ENCODE measurements at regions not wholly inside any gene's neighbourhood (a gene's known extent, or its start where the extent isn't known, plus 50 kb on each side); places are given as distances from the start of the nearest gene placed in this dataset.

GRCh38 chr10:94198324-94198723 lies 164.4 kb downstream of the NOC3L start:
- TF ChIP-seq CTCF (IDR thresholded peaks at IDR 0.05; ENCODE audit: insufficient read depth, low read length, poor library complexity, severe bottlenecking) = no peak
- Histone ChIP-seq H3K27me3 (replicated peaks; ENCODE audit: control insufficient read depth, insufficient read depth, low read length) (no peaks in the 10 kb centered on the region), H3K4me3 (replicated peaks; ENCODE audit: low read depth, low read length) (no peak overlapping the region), H3K36me3 (ENCODE audit: control insufficient read depth, insufficient read depth, low read length) (no peaks in the 10 kb centered on the region)
- no peak for DNase-seq (ENCODE audit: extremely low read depth, insufficient read length)

GRCh38 chr10:94199565-94199964 lies 163.2 kb downstream of the NOC3L start:
- H3K4me3 ChIP-seq (replicated peaks; ENCODE audit: low read depth, low read length) = no peak overlapping the region
- no peaks in the 10 kb centered on the region for H3K36me3 ChIP-seq (ENCODE audit: control insufficient read depth, insufficient read depth, low read length)
- no peak for TF ChIP-seq CTCF (IDR thresholded peaks at IDR 0.05; ENCODE audit: insufficient read depth, low read length, poor library complexity, severe bottlenecking)
- no peak for DNase-seq (ENCODE audit: extremely low read depth, insufficient read length)
- H3K27me3 ChIP-seq (replicated peaks; ENCODE audit: control insufficient read depth, insufficient read depth, low read length) = no peaks in the 10 kb centered on the region

- TF ChIP-seq CTCF (IDR thresholded peaks at IDR 0.05; ENCODE audit: insufficient read depth, low read length, poor library complexity, severe bottlenecking) = no peak
- no peak overlapping the region for H3K4me3 ChIP-seq (replicated peaks; ENCODE audit: low read depth, low read length)
- no peak for DNase-seq (ENCODE audit: extremely low read depth, insufficient read length)
- no peaks in the 10 kb centered on the region for H3K27me3 ChIP-seq (replicated peaks; ENCODE audit: control insufficient read depth, insufficient read depth, low read length)
- H3K36me3 ChIP-seq (ENCODE audit: control insufficient read depth, insufficient read depth, low read length) = no peaks in the 10 kb centered on the region
These were observed 162.4 kb downstream of the NOC3L start for GRCh38 chr10:94200146-94200837.

- TF ChIP-seq CTCF (IDR thresholded peaks at IDR 0.05; ENCODE audit: insufficient read depth, low read length, poor library complexity, severe bottlenecking) = no peak
- Histone ChIP-seq H3K36me3 (ENCODE audit: control insufficient read depth, insufficient read depth, low read length) (no peaks in the 10 kb centered on the region), H3K4me3 (replicated peaks; ENCODE audit: low read depth, low read length) (no peak overlapping the region), H3K27me3 (replicated peaks; ENCODE audit: control insufficient read depth, insufficient read depth, low read length) (no peaks in the 10 kb centered on the region)
- no peak for DNase-seq (ENCODE audit: extremely low read depth, insufficient read length)
These were observed 157.3 kb downstream of the NOC3L start for GRCh38 chr10:94205396-94205831.

GRCh38 chr10:94206176-94206575 lies 156.6 kb downstream of the NOC3L start:
- H3K4me3 ChIP-seq (replicated peaks; ENCODE audit: low read depth, low read length) = no peak overlapping the region
- H3K27me3 ChIP-seq (replicated peaks; ENCODE audit: control insufficient read depth, insufficient read depth, low read length) = no peaks in the 10 kb centered on the region
- no peak for TF ChIP-seq CTCF (IDR thresholded peaks at IDR 0.05; ENCODE audit: insufficient read depth, low read length, poor library complexity, severe bottlenecking)
- H3K36me3 ChIP-seq (ENCODE audit: control insufficient read depth, insufficient read depth, low read length) = no peaks in the 10 kb centered on the region
- no peak for DNase-seq (ENCODE audit: extremely low read depth, insufficient read length)

GRCh38 chr10:94208315-94208714 lies 154.4 kb downstream of the NOC3L start:
- no peak for TF ChIP-seq CTCF (IDR thresholded peaks at IDR 0.05; ENCODE audit: insufficient read depth, low read length, poor library complexity, severe bottlenecking)
- no peak overlapping the region for H3K4me3 ChIP-seq (replicated peaks; ENCODE audit: low read depth, low read length)
- no peak for DNase-seq (ENCODE audit: extremely low read depth, insufficient read length)
- no peaks in the 10 kb centered on the region for H3K36me3 ChIP-seq (ENCODE audit: control insufficient read depth, insufficient read depth, low read length)
- no peaks in the 10 kb centered on the region; the same call in 1 of the 2 replicates for H3K27me3 ChIP-seq (replicated peaks; ENCODE audit: control insufficient read depth, insufficient read depth, low read length)
